HG02623 (cell line): ENCODE measurements at regions not wholly inside any gene's neighbourhood (a gene's known extent, or its start where the extent isn't known, plus 50 kb on each side); places are given as distances from the start of the nearest gene placed in this dataset.

Experiments used
- ATAC-seq: cut with Tn5 transposase; IDR thresholded peaks from one replicate; pipeline ENCODE4 v1.9.1; 2021; ENCODE audit warnings: moderate library complexity; ENCODE audit not compliant: unreplicated experiment

DNA sequence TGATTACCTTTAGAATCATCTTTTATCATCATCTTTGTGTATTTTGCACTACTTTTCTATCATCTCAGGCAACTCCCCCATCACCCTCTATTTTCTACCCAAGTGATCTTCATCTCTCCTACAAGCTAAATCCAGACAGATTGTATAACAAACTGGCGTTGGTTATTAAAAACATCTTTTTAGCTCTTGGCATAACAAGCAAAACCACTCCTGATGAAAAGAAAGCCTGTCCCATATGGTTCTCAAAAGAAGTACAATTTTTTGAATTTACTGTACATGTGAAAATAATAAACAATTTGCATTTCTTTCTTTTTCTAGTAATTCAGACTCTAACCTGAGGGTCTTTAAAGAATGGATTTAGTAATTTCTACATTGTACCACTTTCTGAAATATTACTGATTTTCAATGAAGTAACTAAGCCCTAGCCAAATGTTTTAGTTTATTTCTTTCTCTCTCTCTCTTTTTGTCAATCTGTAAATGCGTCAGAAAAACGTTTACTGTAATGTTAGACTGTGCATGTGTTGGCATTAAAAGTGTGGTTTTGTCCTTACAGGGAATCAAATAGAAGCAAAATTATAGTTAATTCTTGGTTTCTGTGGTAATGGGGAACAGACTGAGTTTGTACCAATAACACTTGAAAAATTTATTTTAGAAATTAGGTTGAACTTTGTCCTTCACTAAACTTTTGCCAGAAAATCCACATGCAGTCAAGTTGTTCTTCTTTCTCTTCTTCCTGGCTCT is 52.5 kb upstream of the RPS23 start:
- ATAC-seq, result no peak

DNA sequence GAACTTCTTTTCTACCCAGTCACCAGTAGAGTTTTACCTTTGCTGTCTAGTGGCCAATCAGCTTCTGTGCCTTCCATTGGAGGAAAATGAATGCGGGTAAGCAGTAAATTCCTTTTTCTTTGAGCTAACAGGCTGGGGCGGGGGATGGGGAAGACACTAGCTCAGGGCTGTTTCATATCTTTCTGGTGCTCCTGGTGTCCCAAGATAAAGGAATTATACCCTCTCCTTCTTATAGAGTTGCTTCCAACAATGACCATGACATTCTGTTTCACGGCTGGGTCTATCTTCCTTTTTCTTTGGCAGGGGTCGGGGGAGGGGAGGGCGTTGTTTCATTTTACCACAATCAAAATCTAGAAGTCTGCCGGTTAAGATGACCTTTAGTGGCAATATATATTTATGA is 51.2 kb upstream of the RPS23 start:
- no peak for ATAC-seq
